GM18909 (cell line): ENCODE measurements at regions not wholly inside any gene's neighbourhood (a gene's known extent, or its start where the extent isn't known, plus 50 kb on each side); places are given as distances from the start of the nearest gene placed in this dataset.
"Not testable (repeated sequence)": the region's sequence is repeated elsewhere in the genome, so short reads cannot be mapped to it uniquely, and the experiment has no call there.

Experiments
- ATAC-seq: cut with Tn5 transposase; IDR thresholded peaks from one replicate; pipeline ENCODE4 v1.9.1; 2021; ENCODE audit warnings: mild to moderate bottlenecking; ENCODE audit not compliant: unreplicated experiment, poor library complexity

GRCh38 chr17:71793518-71793917 is 327.3 kb upstream of the SOX9 start:
- ATAC-seq: no peak

GRCh38 chr17:71798701-71799100 is 322.1 kb upstream of the SOX9 start:
- ATAC-seq: no peak

- no peak for ATAC-seq
These were observed 321.2 kb upstream of the SOX9 start for GRCh38 chr17:71799657-71800056.

GRCh38 chr17:71801301-71801700 is 319.5 kb upstream of the SOX9 start:
- no peak for ATAC-seq

GRCh38 chr17:71802663-71803062 is 318.2 kb upstream of the SOX9 start:
- no peak for ATAC-seq

- no peak for ATAC-seq
These were observed 317.1 kb upstream of the SOX9 start for GRCh38 chr17:71803656-71804284.

- no peak for ATAC-seq
These were observed 311.3 kb upstream of the SOX9 start for GRCh38 chr17:71809537-71809936.

- not testable (repeated sequence) for ATAC-seq
These were observed 307.0 kb upstream of the SOX9 start for GRCh38 chr17:71813861-71814260.

- no peak for ATAC-seq
These were observed 299.3 kb upstream of the SOX9 start for GRCh38 chr17:71821511-71821910.

- no peak for ATAC-seq
These were observed 296.1 kb upstream of the SOX9 start for GRCh38 chr17:71824671-71825070.

GRCh38 chr17:71825687-71826086 is 295.1 kb upstream of the SOX9 start:
- no peak for ATAC-seq

GRCh38 chr17:71828182-71828596 is 292.6 kb upstream of the SOX9 start:
- no peak for ATAC-seq

- ATAC-seq: no peak
These were observed 290.0 kb upstream of the SOX9 start for GRCh38 chr17:71830866-71831265.

GRCh38 chr17:71842986-71843385 is 277.8 kb upstream of the SOX9 start:
- ATAC-seq: no peak

GRCh38 chr17:71845337-71845736 is 275.5 kb upstream of the SOX9 start:
- ATAC-seq: no peak

GRCh38 chr17:71846561-71847110 is 274.2 kb upstream of the SOX9 start:
- ATAC-seq: no peak

GRCh38 chr17:71849783-71850768 is 270.7 kb upstream of the SOX9 start:
- ATAC-seq: no peak

- ATAC-seq: no peak
These were observed 270.0 kb upstream of the SOX9 start for GRCh38 chr17:71850812-71851211.

- no peak for ATAC-seq
These were observed 265.8 kb upstream of the SOX9 start for GRCh38 chr17:71855010-71855409.

- no peak for ATAC-seq
These were observed 256.1 kb upstream of the SOX9 start for GRCh38 chr17:71864755-71865154.

- ATAC-seq: no peak
These were observed 254.7 kb upstream of the SOX9 start for GRCh38 chr17:71866095-71866494.
